Activated T-cell treated with anti-CD3 and anti-CD28 coated beads for 1 hour (primary cell): ENCODE measurements at regions not wholly inside any gene's neighbourhood (a gene's known extent, or its start where the extent isn't known, plus 50 kb on each side); places are given as distances from the start of the nearest gene placed in this dataset.

Experiments
- DNase-seq: peaks from one replicate; pipeline ENCODE4 v3.0.0-alpha.2; 2020; ENCODE audit warnings: low read depth

GRCh38 chr9:118313965-118314364 lies 609.8 kb downstream of the TLR4 start:
- DNase-seq, result no peak

GRCh38 chr9:118316831-118317343 lies 612.7 kb downstream of the TLR4 start:
- DNase-seq, result no peak

- no peak for DNase-seq
These were observed 614.7 kb downstream of the TLR4 start for GRCh38 chr9:118318770-118319431.

GRCh38 chr9:118321788-118322187 lies 617.6 kb downstream of the TLR4 start:
- no peak for DNase-seq

GRCh38 chr9:118324706-118325105 lies 620.5 kb downstream of the TLR4 start:
- no peak for DNase-seq

GRCh38 chr9:118325757-118326156 lies 621.6 kb downstream of the TLR4 start:
- DNase-seq, result no peak

- DNase-seq, result no peak
These were observed 622.1 kb downstream of the TLR4 start for GRCh38 chr9:118326326-118326725.

- DNase-seq, result no peak
These were observed 626.2 kb downstream of the TLR4 start for GRCh38 chr9:118330191-118330986.

GRCh38 chr9:118331622-118332045 lies 627.4 kb downstream of the TLR4 start:
- DNase-seq, result no peak

GRCh38 chr9:118336250-118336942 lies 632.2 kb downstream of the TLR4 start:
- no peak for DNase-seq

- no peak for DNase-seq
These were observed 632.7 kb downstream of the TLR4 start for GRCh38 chr9:118336943-118337330.

GRCh38 chr9:118360036-118360435 lies 655.8 kb downstream of the TLR4 start:
- DNase-seq, result no peak

GRCh38 chr9:118362123-118362522 lies 657.9 kb downstream of the TLR4 start:
- no peak for DNase-seq

GRCh38 chr9:118362596-118362995 lies 658.4 kb downstream of the TLR4 start:
- DNase-seq, result no peak

GRCh38 chr9:118364266-118365106 lies 660.3 kb downstream of the TLR4 start:
- no peak for DNase-seq

GRCh38 chr9:118366228-118366627 lies 662.0 kb downstream of the TLR4 start:
- DNase-seq, result no peak

GRCh38 chr9:118367383-118367782 lies 663.2 kb downstream of the TLR4 start:
- DNase-seq, result no peak

GRCh38 chr9:118384531-118385100 lies 680.4 kb downstream of the TLR4 start:
- DNase-seq, result no peak

- no peak for DNase-seq
These were observed 691.2 kb downstream of the TLR4 start for GRCh38 chr9:118395415-118395814.

- no peak for DNase-seq
These were observed 697.3 kb downstream of the TLR4 start for GRCh38 chr9:118401546-118401945.

GRCh38 chr9:118414676-118415075 lies 710.5 kb downstream of the TLR4 start:
- DNase-seq, result no peak
